ENCODE measurements at regions not wholly inside any gene's neighbourhood (a gene's known extent, or its start where the extent isn't known, plus 50 kb on each side); places are given as distances from the start of the nearest gene placed in this dataset.

- Histone ChIP-seq H3K9me1 (ENCODE audit: control insufficient read depth, insufficient read depth, low read length) (no peaks in the 10 kb centered on the region), H3K79me2 (ENCODE audit: control insufficient read depth, insufficient read depth, low read length) (no peaks in the 10 kb centered on the region), H3K4me2 (ENCODE audit: insufficient read depth, low read length) (no peak overlapping the region), H3K36me3 (ENCODE audit: control insufficient read depth, insufficient read depth, low read length) (no peaks in the 10 kb centered on the region), H2AFZ (ENCODE audit: low read depth, low read length) (no peak overlapping the region), H3K4me3 (no peak overlapping the region), H3K9me3 (replicated peaks; ENCODE audit: control insufficient read depth, insufficient read depth, low read depth, low read length) (peaks cover 2% of the 10 kb centered on the region; the same call in 1 of the 2 replicates), H3K27me3 (ENCODE audit: control insufficient read depth in 2 of 2, insufficient read depth in 2 of 2, low read length in 2 of 2) (no peaks in the 10 kb centered on the region), H3K9ac (ENCODE audit: insufficient read depth in 1 of 2, low read depth in 2 of 2, low read length in 2 of 2) (no peak overlapping the region), H4K20me1 (replicated peaks; ENCODE audit: control insufficient read depth, insufficient read depth, low read length) (no peaks in the 10 kb centered on the region), H3K4me1 (replicated peaks in 1 of 2; ENCODE audit: control insufficient read depth in 2 of 2, insufficient read depth in 2 of 2, low read length in 2 of 2) (no peaks in the 10 kb centered on the region), H3K27ac (ENCODE audit: extremely low read depth, low read depth, low read length) (no peak overlapping the region)
- DNase-seq (ENCODE audit: extremely low read depth in 1 of 4, low spot score in 3 of 4): no peak
- TF ChIP-seq HMG20B (CRISPR knock-in tag; IDR thresholded peaks at IDR 0.05): no peak
- TF ChIP-seq FOS (IDR thresholded peaks at IDR 0.05; ENCODE audit: extremely low read depth, insufficient read length): no peak
- no peak for TF ChIP-seq CTCF (IDR thresholded peaks at IDR 0.05 in 2 of 3, conservative IDR thresholded peaks at IDR 0.05 in 1 of 3; ENCODE audit: insufficient read depth in 2 of 3, low read depth in 1 of 3, low read length in 3 of 3)
- peak; percentile 34 for TF ChIP-seq RFX1 (IDR thresholded peaks at IDR 0.05)
- TF ChIP-seq YY1 (IDR thresholded peaks at IDR 0.05; ENCODE audit: borderline replicate concordance in 1 of 3, control insufficient read depth in 1 of 3, extremely low read depth in 1 of 3, insufficient read depth in 3 of 3, insufficient read length in 1 of 3, insufficient replicate concordance in 2 of 3, low read depth in 1 of 3, low read length in 2 of 3): no peak
- 0% methylated on average over 4 of the region's 4 CpGs for WGBS (ENCODE audit: insufficient coverage, low coverage, missing lambda C conversion rate)
- ChIA-PET CTCF (ENCODE audit: low intra/inter-chr PET ratio) (no interaction called here), POLR2A (no interaction called here)
- in situ Hi-C loops (cut with MboI) (no loop called here), intact Hi-C loops (cut with micrococcal nuclease) (no loop called here)
- no peak for ATAC-seq
- no peak for FAIRE-seq
- BruUV-seq (replicated peaks): no TSS peak
Observed at GRCh38 chr3:3538451-3538850, 260.8 kb upstream of the LRRN1 start.

All from K562 (cell line).